Hepatocyte (in vitro differentiated cells): ENCODE measurements at regions not wholly inside any gene's neighbourhood (a gene's known extent, or its start where the extent isn't known, plus 50 kb on each side); places are given as distances from the start of the nearest gene placed in this dataset.

Experiments
- CTCF ChIP-seq: fragments of 200-600 bp; sonication (generic); IDR thresholded peaks from 2 replicates; pipeline ENCODE4 v1.5.1; 2016; ENCODE audit warnings: antibody characterized with exemption, mild to moderate bottlenecking; ENCODE audit not compliant: poor library complexity
- EZH2 ChIP-seq: fragments of 200-600 bp; sonication (generic); IDR thresholded peaks from 2 replicates; pipeline ENCODE4 v1.6.1; 2016; ENCODE audit warnings: antibody characterized with exemption, mild to moderate bottlenecking, borderline replicate concordance

- TF ChIP-seq CTCF, result no peak
- TF ChIP-seq EZH2, result no peak
These were observed 465.0 kb upstream of the ROBO1 start for GRCh38 chr3:80232760-80233159.
